Upper lobe of left lung (tissue), 4 donors: ENCODE measurements at regions not wholly inside any gene's neighbourhood (a gene's known extent, or its start where the extent isn't known, plus 50 kb on each side); places are given as distances from the start of the nearest gene placed in this dataset.

Experiments used
- EP300 ChIP-seq, 4 donors: sonication (generic); formaldehyde crosslinking; IDR thresholded peaks; one replicate each; pipeline ENCODE4 v1.5.1; 2017; ENCODE audit warnings: antibody characterized with exemption in 4 of 4, control low read depth in 2 of 4
- POLR2A ChIP-seq, 4 donors: fragments of 450-650 bp; IDR thresholded peaks; one replicate each; pipeline ENCODE4 v1.5.1; 2016 to 2017; ENCODE audit warnings: antibody characterized with exemption in 4 of 4, mild to moderate bottlenecking in 2 of 4
- POLR2AphosphoS5 ChIP-seq, 2 donors: sonication (generic); formaldehyde crosslinking; IDR thresholded peaks; one replicate each; pipeline ENCODE4 v1.5.1; 2017; ENCODE audit warnings: antibody characterized with exemption in 2 of 2
- TF ChIP-seq, protein P1 (sequence below), 6 experiments: fragments of 450-650 bp in 4 of 6; fragments of 200-600 bp in 2 of 6; sonication (generic) in 2 of 6; IDR thresholded peaks; one replicate each; pipeline ENCODE4 v1.5.1; 2016 to 2019; ENCODE audit warnings: antibody characterized with exemption in 6 of 6

DNA sequence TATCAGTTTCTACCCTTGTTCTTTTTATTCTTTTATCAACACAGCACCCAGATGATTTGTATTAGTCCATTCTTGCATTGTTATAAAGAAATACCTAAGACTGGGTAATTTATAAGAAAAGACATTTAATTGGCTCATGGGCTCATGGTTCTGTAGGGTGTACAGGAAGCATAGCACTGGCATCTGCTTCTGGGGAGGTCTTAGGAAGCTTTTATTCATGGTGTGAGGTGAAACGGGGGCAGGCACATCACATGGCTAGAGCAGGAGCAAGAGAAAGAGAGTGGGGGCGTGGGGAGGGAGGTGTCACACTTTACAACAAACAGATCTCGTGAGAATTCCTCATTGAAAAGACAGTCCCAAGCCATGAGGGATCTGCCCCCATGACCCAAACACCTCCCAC lies 285.3 kb downstream of the SMARCA1 start:
- TF ChIP-seq, protein P1, sequence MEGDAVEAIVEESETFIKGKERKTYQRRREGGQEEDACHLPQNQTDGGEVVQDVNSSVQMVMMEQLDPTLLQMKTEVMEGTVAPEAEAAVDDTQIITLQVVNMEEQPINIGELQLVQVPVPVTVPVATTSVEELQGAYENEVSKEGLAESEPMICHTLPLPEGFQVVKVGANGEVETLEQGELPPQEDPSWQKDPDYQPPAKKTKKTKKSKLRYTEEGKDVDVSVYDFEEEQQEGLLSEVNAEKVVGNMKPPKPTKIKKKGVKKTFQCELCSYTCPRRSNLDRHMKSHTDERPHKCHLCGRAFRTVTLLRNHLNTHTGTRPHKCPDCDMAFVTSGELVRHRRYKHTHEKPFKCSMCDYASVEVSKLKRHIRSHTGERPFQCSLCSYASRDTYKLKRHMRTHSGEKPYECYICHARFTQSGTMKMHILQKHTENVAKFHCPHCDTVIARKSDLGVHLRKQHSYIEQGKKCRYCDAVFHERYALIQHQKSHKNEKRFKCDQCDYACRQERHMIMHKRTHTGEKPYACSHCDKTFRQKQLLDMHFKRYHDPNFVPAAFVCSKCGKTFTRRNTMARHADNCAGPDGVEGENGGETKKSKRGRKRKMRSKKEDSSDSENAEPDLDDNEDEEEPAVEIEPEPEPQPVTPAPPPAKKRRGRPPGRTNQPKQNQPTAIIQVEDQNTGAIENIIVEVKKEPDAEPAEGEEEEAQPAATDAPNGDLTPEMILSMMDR (IDR thresholded peaks at IDR 0.05): no peak
- no peak for TF ChIP-seq POLR2A (IDR thresholded peaks at IDR 0.05)
- no peak for TF ChIP-seq POLR2AphosphoS5 (IDR thresholded peaks at IDR 0.05)
- no peak for TF ChIP-seq EP300 (IDR thresholded peaks at IDR 0.05)
